ENCODE measurements at regions not wholly inside any gene's neighbourhood (a gene's known extent, or its start where the extent isn't known, plus 50 kb on each side); places are given as distances from the start of the nearest gene placed in this dataset.
"Not testable (repeated sequence)": the region's sequence is repeated elsewhere in the genome, so short reads cannot be mapped to it uniquely, and the experiment has no call there.

GRCh38 chr1:219085082-219085481 lies 88.6 kb upstream of the LYPLAL1 start:
- intact Hi-C loops (cut with DNase I), result no loop called here
- no peak for DNase-seq (ENCODE audit: low spot score)

GRCh38 chr1:219085988-219086387 lies 87.7 kb upstream of the LYPLAL1 start:
- intact Hi-C loops (cut with DNase I), result no loop called here

GRCh38 chr1:219086956-219087469 lies 86.7 kb upstream of the LYPLAL1 start:
- intact Hi-C loops (cut with DNase I), result no loop called here
- no peak for DNase-seq (ENCODE audit: low spot score)

More at GRCh38 chr1:219085988-219086387, 87.7 kb upstream of the LYPLAL1 start:
- no peak for DNase-seq (ENCODE audit: low spot score)

DNA sequence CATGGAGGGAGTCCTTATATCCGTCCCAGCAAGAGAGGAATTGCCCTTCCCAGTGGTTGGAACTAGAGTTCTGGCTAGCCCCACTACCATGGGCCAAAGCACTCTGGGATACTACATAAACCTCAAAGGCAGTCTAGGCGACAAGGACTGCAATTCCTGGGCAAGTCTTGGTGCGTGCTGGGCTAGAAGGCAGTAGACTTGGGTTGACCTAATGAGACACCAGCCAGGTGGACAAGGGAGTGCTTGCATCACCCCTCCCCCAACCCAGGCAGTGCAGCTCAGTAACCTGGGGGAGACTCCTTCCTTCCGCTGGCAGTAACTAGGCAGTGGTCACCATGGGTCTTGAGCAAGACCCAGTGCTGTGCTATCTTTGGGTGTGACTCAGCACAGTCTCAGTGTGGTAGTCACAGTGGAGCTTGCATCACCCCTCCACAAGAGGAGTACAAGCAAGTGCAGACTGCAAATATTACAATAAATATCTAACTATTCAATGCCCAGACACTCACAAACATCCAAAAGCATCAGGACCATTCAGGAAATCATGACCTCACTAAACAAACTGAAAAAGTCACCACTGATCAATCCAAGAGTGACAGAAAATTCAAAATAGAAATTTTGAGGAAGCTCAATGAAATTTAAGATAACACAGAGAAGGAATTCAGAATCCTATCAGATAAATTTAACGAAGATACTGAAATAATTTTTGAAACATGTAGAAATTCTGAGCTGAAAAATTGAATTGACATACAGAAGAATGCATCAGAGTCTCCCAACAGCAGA lies 84.7 kb upstream of the LYPLAL1 start:
- intact Hi-C loops (cut with DNase I), result no loop called here
- peak; percentile 90 for DNase-seq (ENCODE audit: low spot score)

GRCh38 chr1:219090607-219091006 lies 83.1 kb upstream of the LYPLAL1 start:
- DNase-seq (ENCODE audit: low spot score), result no peak
- intact Hi-C loops (cut with DNase I), result no loop called here

- intact Hi-C loops (cut with DNase I), result no loop called here
- DNase-seq (ENCODE audit: low spot score), result no peak
Measured at GRCh38 chr1:219092206-219092605, 81.5 kb upstream of the LYPLAL1 start.

- no peak for DNase-seq (ENCODE audit: low spot score)
- intact Hi-C loops (cut with DNase I), result no loop called here
Measured at GRCh38 chr1:219099307-219099706, 74.4 kb upstream of the LYPLAL1 start.

DNA sequence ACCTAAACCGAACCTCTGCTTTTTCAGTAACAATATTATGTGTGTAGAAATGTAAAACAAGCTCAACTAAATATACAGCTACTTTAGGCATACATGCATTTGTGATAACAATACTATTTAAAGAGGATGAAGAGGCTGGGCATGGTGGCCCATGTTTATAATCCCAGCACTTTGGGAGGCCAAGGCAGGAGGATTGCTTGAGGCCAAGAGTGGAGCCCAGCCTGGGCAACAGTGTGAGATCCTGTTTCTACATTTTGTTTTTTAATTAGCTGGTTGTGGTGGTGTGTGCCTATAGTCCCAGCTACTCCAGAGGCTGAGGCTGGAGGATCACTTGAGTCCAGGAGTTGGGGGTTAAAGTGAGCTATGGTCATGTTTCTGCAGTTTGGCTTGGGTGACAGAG lies 73.6 kb upstream of the LYPLAL1 start:
- DNase-seq (ENCODE audit: low spot score), result no peak
- intact Hi-C loops (cut with DNase I), result no loop called here

DNA sequence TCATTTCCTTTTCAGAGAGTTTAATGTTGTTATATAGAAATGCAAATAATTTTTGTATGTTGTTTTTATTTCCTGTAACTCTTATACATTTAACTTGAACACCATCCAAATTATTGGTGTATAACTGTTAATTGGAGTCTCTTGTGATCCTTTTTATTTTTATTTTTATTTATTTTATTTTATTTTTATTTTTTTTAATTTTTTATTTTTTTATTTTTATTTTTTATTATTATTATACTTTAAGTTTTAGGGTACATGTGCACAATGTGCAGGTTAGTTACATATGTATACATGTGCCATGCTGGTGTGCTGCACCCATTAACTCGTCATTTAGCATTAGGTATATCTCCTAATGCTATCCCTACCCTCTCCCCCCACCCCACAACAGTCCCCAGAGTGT lies 71.2 kb upstream of the LYPLAL1 start:
- DNase-seq (ENCODE audit: low spot score); intact Hi-C loops (cut with DNase I): not testable (repeated sequence)

DNA sequence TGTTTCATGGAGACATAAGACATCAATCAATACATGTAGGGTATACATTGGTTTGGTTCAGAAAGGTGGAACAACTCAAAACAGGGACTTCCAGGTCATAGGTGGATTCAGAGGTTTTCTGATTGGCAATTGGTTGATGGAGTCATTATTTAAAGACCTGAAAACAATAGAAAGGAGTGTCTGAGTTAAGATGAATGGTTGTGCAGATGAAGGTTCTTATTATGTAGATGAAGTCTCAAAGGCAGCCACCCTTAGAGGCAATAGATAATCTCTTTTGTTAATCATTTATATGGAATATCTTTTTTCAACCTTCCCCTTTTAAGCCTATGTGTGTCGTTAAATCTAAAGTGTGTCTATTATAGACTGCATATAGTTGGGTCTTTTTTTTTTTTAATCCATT lies 67.8 kb upstream of the LYPLAL1 start:
- no peak for DNase-seq (ENCODE audit: low spot score)
- intact Hi-C loops (cut with DNase I), result no loop called here

DNA sequence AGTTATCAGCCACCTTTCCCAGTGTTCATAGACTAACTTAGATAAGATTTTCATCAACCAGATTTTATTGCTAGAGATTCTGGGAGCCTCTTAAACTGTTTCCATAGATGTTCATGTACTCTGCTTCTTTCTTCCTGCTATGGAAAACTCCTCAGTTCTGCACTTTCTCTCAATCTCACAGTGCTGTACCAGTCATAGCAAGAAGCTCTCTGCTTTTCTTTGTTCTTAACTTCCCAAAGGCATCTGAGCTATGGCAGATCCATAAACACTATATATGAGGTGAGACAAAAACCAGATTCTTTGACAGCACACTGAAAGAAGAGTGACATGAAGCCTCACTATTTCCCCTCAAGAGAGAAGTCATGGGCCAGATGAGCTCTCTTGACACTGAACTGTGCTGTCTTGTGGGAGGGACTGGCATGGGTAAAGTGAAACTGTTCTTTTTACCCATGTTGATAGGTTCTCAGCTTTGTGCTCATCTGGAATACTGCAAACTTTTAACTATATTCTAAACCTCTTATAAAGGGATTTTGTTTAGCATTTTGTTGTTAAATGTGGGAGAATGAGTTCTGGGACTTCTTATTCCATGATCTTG lies 64.2 kb upstream of the LYPLAL1 start:
- DNase-seq (ENCODE audit: low spot score), result no peak
- intact Hi-C loops (cut with DNase I), result no loop called here

- no peak for DNase-seq (ENCODE audit: low spot score)
- intact Hi-C loops (cut with DNase I), result no loop called here
Measured at GRCh38 chr1:219113261-219113660, 60.4 kb upstream of the LYPLAL1 start.

- intact Hi-C loops (cut with DNase I), result no loop called here
- no peak for DNase-seq (ENCODE audit: low spot score)
Measured at GRCh38 chr1:219114014-219114413, 59.7 kb upstream of the LYPLAL1 start.

GRCh38 chr1:219119839-219120238 lies 53.8 kb upstream of the LYPLAL1 start:
- no peak for DNase-seq (ENCODE audit: low spot score)
- intact Hi-C loops (cut with DNase I), result no loop called here

DNA sequence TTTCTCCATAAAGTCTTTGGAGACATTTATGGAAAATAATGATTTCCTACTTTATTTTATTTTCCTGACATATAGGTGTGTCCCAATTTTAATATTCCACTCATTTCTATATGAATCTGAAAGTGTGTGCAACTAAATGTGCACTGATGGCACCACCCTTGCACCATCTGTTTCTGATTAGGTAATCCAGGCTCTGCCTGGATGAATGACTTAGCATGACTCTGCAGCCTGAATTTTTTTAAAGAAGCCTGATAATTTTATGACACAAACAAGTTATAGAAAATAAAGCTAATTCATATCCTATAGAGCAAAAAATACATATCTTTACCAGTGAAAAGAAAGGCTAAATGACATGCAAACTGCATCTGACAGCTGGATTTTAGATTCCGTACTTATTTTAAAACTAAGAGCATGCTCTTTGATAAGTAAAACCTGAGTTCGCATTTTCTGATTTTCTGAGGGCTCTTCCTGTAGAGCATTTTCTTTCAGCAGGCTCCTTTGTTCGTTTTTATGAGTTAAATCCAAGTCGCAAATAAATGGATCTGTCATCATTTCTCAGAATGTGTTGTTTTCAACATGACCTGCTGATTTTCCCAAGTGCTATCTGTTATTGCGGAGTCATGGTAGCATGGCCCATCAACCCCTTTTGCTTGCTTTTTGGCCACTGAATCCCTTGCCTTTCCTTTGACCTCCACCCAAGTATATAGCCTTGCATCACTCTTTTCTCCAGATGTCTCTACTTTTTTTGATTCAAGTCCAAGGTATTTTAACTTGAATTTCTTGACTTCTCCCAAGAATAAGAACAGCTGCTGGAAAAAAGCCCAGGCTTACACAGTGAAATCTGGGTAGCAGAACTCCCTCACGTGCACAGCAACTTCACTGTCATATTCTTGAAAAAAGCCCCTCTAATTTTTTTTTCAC lies 52.8 kb upstream of the LYPLAL1 start:
- DNase-seq (ENCODE audit: low spot score), result no peak
- intact Hi-C loops (cut with DNase I), result no loop called here

DNA sequence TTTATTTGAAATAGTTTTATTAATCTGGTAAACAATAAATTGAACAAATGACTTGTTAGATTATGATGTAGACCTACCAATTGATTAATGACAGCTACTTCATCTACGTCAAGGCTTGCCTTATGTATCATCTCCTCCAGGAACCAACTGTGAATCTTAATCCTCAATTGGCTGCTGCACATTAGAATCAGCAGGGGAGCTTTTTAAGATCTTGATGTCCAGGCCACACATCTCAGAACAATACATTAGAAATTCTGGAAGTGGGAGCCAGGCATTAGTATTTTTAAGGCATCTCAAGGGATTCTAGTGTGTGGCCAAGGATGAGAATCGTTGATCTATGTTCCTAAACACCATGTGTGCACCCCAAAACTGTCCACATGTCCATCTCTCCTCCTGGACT lies 52.0 kb upstream of the LYPLAL1 start:
- DNase-seq (ENCODE audit: low spot score), result no peak
- intact Hi-C loops (cut with DNase I), result no loop called here

DNA sequence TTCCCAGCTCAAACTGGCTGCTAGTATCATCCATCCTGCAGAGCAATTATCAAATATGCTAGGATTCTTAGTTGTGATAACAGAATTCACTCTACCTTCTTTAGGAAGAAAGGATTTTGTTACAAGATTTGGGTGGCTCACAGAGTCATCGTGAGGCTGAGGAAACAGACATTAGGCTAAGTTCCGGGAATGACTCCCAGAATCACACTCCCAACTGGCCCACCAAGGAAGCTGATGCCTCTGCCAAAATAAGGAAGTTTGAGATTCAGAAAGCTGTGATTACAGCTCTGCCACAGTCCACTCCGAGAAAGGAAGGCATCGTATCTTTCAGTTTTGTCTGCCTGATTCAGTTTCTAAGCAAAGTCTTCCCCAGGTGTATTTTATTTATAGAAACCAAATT lies 50.6 kb upstream of the LYPLAL1 start:
- intact Hi-C loops (cut with DNase I), result no loop called here
- DNase-seq (ENCODE audit: low spot score), result no peak
